HG02852 (cell line): ENCODE measurements at regions not wholly inside any gene's neighbourhood (a gene's known extent, or its start where the extent isn't known, plus 50 kb on each side); places are given as distances from the start of the nearest gene placed in this dataset.
"Not testable (repeated sequence)": the region's sequence is repeated elsewhere in the genome, so short reads cannot be mapped to it uniquely, and the experiment has no call there.

Experiments
- ATAC-seq: cut with Tn5 transposase; IDR thresholded peaks from one replicate; pipeline ENCODE4 v1.9.1; 2021; ENCODE audit warnings: mild to moderate bottlenecking, moderate library complexity; ENCODE audit not compliant: unreplicated experiment

DNA sequence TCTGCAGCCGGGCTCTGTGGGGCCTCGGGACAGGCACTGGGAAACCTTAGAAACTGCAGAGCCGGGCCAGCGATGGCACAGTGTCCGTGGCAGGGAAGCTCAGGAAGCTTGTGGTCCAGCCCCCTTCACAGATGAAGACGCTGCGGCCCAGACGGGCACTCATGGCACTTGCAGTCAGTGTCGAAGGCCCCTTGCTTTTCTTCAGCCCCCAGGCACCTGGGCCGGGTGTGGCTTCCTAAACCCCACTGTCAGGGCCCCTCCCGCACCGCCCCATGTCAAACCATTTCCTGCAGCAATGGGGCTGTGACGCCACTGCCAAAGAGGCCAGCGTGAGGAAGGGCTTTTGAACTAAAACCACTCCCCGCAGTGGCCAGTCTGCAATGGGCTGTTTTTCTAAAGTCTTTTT lies 164.0 kb downstream of the LAT start:
- ATAC-seq = no peak

DNA sequence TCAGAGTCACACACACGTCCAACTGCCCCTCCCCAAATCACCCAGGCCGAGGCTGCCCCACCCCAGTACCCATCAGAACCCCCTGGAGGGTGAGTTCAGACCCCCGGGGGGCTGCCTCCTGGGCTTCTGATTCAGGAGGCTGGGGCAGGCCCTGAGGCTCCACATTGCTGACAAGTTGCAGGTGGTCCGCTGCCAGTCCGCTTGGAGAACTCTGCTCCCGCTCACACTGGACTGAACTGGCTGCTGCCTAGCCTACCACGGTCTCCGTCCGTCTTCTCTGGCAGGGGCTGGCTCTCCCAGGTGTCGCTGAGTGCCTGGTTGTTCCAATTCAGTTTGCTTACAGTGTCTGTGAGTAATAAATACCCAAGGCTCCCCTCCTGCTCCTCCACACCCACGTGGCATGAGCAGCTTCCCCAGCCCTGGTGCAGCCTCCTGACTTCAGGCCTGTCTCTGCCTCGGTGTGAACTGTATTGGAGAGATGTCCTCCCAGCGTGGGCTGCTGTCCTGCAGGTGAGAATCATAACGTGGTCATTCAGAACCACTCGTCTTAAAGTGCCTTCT lies 163.4 kb downstream of the LAT start:
- ATAC-seq = no peak

DNA sequence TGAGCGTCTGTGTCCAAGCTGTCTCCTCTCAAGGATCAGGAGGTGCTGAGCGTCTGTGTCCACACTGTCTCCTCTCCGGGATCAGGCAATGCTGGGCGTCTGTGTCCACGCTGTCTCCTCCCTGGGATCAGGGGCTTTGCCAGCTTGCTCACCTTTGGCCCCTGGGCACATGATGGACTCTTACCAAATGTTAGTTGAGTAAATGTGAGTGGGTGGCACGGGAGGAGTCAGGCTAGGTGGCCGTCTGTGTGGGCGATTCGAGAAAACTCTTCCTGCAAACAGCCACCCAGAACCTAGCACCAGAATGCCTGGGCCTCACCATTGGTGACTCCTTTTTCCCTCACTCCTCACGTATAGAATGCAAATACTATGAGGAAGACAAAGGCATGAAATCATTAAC lies 162.9 kb downstream of the LAT start:
- not testable (repeated sequence) for ATAC-seq

- not testable (repeated sequence) for ATAC-seq
These were observed 162.2 kb downstream of the LAT start for GRCh38 chr16:29146808-29147643.

DNA sequence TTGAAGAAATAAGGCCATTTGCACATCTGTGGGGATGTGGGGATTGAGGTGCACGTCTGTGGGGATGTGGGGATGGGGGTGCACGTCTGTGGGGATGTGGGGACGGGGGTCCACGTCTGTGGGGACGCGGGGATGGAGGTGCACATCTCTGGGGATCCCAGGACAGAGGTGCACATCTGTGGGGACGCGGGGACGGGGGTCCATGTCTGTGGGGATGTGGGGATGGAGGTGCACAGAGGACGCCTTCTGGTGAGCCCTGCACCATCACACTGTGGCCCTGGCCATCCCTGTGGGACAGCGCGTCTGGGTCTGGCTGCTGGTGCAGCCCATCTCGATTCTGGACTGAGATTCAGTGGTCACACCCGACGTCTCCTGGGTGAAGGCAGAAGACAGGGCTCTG lies 161.4 kb downstream of the LAT start:
- ATAC-seq = no peak

DNA sequence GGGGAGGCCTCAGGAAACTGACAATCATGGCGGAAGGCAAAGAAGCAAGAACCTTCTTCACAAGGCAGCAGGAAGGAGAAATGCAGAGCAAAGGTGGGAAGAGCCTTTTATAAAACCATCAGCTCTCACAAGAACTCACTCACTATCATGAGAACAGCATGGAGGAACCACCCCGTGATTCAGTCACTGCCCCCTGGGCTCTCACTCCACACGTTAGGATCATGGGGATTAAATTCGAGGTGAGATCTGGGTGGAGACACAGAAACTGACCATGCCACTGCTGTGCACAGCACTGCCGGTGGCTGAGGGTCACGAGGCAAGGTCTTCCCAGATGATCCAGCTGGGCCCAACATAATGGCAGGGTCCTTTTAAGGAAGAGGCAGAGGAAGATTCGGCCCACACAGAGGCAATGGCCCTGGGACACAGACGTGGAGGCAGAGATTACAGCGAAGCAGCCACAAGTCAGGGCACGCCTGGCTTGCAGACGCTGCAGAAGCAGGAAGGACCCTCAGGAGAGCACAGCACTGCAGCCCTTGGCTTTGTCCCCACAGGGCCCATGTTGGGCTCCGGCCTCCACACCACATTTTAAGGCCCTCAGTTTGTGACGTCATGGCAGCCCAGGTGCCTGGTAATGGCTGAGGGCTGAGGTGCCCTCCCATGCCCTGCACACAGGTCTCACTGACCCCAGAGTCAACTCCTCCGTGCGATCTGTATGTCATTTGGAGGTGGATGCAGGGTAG lies 160.8 kb downstream of the LAT start:
- ATAC-seq = not testable (repeated sequence)

GRCh38 chr16:29145086-29145485 lies 160.2 kb downstream of the LAT start:
- not testable (repeated sequence) for ATAC-seq

- not testable (repeated sequence) for ATAC-seq
These were observed 159.8 kb downstream of the LAT start for GRCh38 chr16:29144669-29145062.

DNA sequence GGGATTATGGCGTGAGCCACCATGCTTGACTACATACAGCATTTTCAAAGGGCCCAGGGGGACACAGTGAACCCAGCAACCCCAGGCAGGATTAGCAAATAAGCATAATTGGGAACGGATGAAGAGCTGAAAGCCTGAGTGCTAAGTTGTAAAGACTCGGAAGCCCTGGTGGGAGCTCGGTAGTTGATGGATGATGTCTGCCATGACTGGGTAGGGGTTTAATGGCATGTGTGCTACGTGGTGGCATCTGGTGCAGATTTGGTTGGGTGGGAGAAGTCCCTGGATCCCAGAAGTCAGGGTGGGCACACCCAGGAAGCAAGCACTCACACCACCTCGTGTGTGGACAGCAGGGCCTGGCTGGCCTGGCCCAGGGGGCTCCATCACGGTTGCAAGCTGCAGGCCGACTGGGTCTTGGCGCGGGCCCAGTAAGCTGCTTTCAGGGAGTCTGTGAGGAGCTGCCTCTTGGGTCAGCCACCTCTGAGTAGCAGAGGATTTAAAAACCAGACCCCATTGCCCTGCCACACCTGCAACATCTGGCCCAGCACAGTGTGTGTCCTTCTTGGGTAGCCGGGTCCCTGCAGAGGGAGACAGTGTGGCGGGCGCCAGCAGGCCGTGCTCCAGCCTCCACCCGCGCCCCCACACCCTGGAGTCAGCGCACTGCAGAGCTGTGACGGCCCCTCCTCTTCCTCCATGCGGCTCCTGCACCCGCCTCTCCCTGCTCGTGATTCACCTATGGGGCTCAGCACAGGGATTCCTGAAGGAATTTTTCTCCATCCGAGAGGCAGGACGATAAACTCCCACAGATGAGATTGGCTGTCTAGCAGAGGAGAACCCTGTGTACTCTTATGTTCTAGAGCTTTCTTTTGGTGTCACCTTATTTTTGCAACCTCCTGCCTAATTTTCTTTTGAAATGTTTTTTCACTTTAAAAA lies 159.2 kb downstream of the LAT start:
- ATAC-seq = not testable (repeated sequence)

DNA sequence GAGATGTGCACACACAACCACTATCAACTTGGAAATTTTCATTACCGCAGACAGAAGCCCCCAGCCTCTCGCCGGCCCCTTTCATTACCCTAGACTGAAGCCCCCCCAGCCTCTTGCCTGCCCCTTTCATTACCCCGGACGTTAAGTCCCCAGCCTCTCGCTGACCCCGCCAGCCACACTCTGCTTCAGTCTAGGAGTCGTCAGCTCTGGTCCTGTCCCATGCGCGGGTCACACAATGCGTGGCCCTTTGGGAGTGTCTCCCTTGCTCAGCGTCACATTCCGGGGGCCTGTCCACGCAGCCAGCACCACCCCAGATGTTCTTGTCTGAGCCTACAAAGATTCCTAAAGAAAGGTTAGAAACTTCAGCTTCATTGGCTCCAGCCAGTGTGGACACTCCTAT lies 157.7 kb downstream of the LAT start:
- not testable (repeated sequence) for ATAC-seq

DNA sequence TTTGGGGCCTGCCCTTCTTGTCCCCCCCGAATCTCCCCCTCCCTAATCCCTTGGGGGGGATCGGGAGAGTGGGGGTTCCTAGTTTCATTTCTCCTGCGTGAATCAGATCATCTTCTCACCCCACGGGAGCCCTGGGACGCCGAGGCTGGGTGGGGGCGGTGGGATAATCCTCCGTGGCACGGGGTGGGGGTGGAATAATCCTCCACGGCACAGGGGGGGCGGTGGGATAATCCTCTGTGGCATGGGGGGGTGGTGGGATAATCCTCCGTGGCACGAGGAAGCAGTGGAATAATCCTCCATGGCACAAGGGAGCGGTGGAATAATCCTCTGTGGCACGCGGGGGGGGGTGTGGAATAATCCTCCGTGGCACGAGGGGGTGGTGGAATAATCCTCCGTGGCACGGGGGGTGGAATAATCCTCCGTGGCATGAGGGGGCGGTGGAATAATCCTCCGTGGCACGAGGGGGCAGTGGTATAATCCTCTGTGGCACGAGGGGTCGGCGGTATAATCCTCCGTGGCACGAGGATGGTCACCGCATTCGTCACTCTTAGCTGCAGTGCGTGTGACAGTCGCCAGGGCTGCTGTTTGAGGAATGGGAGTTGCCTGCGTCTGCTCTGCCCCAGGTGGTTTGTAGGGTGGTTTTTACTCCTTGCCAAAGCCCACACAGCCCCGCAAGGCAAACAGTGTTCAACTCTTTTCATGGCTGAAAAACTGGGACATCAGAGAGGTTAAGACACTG lies 156.9 kb downstream of the LAT start:
- ATAC-seq = no peak

DNA sequence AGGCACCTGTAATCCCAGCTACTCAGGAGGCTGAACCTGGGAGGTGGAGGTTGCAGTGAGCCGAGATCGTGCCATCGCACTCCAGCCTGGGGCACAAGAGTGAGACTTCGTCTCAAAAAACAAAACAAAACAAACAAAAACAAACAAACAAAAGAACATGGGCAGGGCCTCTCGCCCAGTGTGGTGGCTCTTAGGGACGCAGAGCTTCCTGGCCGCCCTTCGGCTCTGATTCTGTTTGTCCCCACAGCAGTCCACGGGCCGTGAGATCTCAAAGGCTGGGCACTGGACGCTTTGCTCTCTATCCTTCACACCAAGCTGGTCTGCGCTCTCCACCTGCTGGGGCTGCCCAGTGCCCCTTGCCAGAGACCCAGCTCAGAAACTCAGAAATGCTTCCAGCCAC lies 156.3 kb downstream of the LAT start:
- ATAC-seq = not testable (repeated sequence)

DNA sequence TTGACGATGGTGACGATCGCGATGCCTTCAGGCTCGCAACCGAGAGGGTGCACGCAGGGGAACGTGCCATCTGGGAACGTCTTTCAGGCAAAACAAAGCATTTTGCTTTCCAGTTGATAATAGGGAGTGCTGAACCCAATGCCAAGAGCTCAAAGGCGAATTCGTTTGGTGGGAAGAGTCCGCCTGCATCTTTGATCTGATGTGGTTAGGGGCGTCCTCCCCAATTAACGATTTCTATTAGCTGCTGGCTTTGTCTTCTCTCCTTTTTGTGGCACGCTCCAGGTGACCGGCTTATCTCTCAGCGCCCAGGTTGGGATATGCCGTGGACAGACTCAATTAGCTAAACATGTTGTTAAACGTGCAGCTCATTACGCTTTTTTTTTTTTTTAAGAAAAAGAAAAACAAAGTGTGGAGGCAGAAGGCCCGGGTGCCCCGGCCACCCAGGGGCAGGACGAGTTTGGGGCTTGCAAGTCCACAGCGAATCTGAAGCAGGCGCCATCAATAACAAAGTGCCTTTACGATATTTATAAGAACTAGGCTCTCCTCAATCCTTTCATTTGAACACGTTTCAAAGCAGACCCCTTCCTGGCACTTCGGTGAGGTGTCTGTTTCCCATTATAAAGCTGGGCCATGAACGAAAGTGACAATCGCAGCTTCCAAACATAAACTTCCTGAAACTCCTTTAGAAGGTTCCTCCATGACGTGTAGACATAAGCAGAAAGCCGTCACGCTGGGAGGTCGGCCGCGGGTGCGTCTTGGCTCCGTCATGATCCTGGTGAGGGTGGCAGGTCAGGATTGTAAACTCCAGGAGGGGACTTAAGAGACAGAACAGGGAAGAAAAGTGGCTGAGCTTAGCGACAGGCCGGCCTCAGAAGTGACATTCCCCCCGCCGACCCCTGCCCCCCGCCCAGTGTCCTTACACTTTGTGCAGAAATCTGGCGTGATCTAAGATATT lies 155.3 kb downstream of the LAT start:
- not testable (repeated sequence) for ATAC-seq

- no peak for ATAC-seq
These were observed 154.5 kb downstream of the LAT start for GRCh38 chr16:29139261-29139802.

- ATAC-seq = not testable (repeated sequence)
These were observed 153.8 kb downstream of the LAT start for GRCh38 chr16:29138698-29139097.

GRCh38 chr16:29137894-29138662 lies 153.2 kb downstream of the LAT start:
- not testable (repeated sequence) for ATAC-seq

GRCh38 chr16:29137461-29137860 lies 152.6 kb downstream of the LAT start:
- ATAC-seq = not testable (repeated sequence)

DNA sequence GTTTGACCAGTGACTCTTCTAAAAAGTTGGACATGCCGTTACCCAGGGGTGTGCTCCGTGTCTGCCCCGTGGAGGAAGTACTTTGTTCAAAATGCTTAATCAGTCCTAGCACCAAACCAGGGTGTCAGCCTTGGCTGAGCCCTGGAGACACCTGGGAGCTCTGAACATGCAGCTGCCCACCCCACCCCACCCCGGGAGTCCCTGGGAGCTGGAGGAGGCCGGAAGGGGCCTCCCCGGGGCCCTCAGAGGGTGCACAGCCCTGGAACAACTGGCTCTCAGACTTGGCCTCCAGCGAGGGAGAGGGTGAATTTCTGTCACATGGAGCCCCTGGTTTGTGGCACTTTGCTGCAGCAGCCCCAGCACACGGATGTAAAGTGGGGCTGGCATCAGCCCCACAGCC lies 152.1 kb downstream of the LAT start:
- ATAC-seq = not testable (repeated sequence)
